GM23248 (cell line): ENCODE measurements at regions not wholly inside any gene's neighbourhood (a gene's known extent, or its start where the extent isn't known, plus 50 kb on each side); places are given as distances from the start of the nearest gene placed in this dataset.

Experiments
- EZH2 ChIP-seq: fragments of 200-600 bp; sonication (generic); IDR thresholded peaks from 2 replicates; pipeline ENCODE4 v1.6.1; 2018; ENCODE audit warnings: antibody characterized with exemption, mild to moderate bottlenecking; ENCODE audit not compliant: insufficient read depth, poor library complexity, severe bottlenecking
- EZH2phosphoT487 ChIP-seq: fragments of 200-600 bp; sonication (generic); IDR thresholded peaks from 2 replicates; pipeline ENCODE4 v1.6.1; 2018; ENCODE audit warnings: antibody characterized with exemption, moderate library complexity, mild to moderate bottlenecking, low read depth; ENCODE audit not compliant: insufficient read depth

- TF ChIP-seq EZH2 (no peak), EZH2phosphoT487 (no peak)
Observed at GRCh38 chr10:43901302-43901701, 252.6 kb upstream of the ZNF32 start.
